HG02678 (cell line): ENCODE measurements at regions not wholly inside any gene's neighbourhood (a gene's known extent, or its start where the extent isn't known, plus 50 kb on each side); places are given as distances from the start of the nearest gene placed in this dataset.
A peak's percentile ranks its signal among the peaks of the same experiment; 100 is the strongest.

Experiments used
- ATAC-seq: cut with Tn5 transposase; IDR thresholded peaks from one replicate; pipeline ENCODE4 v1.9.1; 2021; ENCODE audit warnings: mild to moderate bottlenecking, moderate library complexity; ENCODE audit not compliant: unreplicated experiment

- ATAC-seq, result no peak
These were observed 193.0 kb downstream of the BMP7 start for GRCh38 chr20:57073402-57073801.

GRCh38 chr20:57074386-57074785 is 192.1 kb downstream of the BMP7 start:
- no peak for ATAC-seq

- ATAC-seq, result no peak
These were observed 191.3 kb downstream of the BMP7 start for GRCh38 chr20:57075181-57075580.

DNA sequence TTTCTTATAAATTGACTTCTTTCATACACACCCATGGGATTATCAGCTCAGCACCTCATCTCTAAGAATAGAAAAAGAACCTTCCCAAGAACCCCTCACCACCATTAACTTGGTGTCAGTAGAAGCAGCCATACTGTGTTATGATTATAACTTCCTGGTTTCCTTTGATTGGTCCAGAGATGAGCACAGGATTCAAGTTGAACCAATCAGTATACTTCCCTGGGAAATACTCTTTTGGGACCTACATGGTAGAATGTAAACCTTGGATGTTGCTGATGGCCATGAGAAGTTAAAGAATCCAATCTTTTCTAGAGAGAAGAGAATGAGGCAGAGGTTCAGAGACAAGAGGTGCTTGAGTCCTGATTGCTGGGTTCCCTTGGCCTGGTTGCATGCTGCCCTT is 190.8 kb downstream of the BMP7 start:
- no peak for ATAC-seq

- no peak for ATAC-seq
These were observed 190.2 kb downstream of the BMP7 start for GRCh38 chr20:57076152-57076652.

- ATAC-seq, result no peak
These were observed 189.5 kb downstream of the BMP7 start for GRCh38 chr20:57076951-57077350.

GRCh38 chr20:57078116-57078515 is 188.3 kb downstream of the BMP7 start:
- no peak for ATAC-seq

- ATAC-seq, result no peak
These were observed 187.1 kb downstream of the BMP7 start for GRCh38 chr20:57079031-57080005.

DNA sequence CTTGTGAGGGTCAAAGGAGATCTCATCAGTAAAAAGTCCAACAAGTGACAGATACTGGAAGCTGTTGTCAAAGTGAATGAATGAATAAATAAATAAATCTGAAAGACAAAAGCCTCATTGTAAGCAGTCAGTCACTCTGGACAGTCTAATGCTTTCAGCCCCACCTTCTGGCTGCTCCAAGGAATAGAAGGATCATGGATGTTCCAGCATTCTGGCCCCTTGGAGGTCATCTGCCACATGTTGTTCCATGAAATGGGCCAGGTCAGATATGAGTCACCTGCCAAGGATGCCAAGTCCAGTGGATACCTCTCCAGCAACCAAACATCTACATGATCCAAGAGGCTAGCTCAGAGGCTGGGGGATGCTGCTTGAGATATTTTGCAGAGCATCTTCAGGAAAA is 185.6 kb downstream of the BMP7 start:
- no peak for ATAC-seq

DNA sequence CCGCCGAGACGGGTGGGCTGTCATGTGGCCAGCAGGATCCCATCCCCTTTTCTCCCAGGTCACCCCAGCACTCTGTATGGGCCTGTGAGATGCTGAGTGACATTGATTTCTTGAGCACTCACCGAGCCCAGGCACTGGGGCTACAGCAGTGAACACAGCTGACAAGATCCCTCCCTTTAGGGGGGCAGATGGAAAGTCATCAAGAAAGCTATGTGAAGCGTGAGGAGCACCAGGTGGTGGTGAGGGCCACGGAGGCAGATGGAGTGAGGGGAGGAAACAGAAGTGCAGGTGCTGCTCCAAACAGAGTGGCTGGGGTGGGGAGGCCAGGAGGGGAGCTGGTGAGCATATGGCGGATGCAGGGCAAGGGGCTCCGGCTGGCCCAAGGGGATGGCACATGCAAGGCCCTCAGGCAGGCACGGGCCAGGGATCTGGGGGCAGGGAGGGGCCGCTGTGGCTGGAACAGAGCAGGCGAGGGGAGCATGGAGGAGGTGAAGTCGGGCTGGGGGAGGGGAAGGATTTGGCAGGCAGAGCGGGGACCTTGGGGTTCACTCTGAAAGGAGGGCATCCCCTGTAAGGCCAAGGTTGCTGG is 184.0 kb downstream of the BMP7 start:
- ATAC-seq, result no peak

GRCh38 chr20:57083072-57083471 is 183.4 kb downstream of the BMP7 start:
- no peak for ATAC-seq

DNA sequence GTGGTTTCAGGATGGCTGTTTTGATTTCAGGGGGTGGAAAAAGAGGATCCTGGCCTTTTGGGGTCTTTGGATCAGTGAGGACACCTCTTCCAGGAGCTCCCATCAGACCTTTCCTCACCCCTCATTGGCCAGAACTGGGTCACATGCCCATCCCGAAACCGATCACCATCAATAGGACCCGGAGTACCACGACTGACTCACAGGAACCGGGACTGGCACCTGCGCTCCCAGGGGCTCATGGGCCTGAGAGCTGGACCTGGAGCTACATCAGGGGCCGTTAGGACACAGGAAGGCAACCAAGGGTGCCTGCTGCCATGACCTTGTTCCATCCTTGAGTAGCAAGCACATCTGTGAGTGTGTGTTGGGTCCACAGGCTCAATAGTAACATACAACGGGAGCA is 180.4 kb downstream of the BMP7 start:
- no peak for ATAC-seq

- no peak for ATAC-seq
These were observed 179.3 kb downstream of the BMP7 start for GRCh38 chr20:57087102-57087501.

GRCh38 chr20:57087705-57088104 is 178.7 kb downstream of the BMP7 start:
- ATAC-seq, result no peak

DNA sequence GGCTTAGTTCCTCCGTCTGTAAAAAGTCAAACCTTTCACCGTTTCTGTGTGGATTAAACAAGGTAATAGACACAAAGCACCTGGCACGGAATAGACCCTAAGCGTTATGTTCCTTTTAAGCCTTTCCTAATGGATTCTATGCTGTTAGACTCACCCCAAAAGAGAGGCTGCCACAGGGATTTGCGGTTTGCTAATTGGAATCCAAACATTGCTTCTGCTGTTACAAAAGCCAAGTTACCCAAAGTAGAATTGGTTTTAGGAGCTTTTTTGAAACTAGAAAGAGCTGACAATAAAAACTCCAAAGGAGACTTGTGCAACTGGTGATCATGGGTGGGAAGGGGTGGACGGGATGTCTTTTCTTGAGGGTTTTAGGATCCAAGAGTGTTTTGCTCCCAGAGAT is 178.0 kb downstream of the BMP7 start:
- ATAC-seq, result no peak

GRCh38 chr20:57089699-57090144 is 176.7 kb downstream of the BMP7 start:
- peak; percentile 76 for ATAC-seq

DNA sequence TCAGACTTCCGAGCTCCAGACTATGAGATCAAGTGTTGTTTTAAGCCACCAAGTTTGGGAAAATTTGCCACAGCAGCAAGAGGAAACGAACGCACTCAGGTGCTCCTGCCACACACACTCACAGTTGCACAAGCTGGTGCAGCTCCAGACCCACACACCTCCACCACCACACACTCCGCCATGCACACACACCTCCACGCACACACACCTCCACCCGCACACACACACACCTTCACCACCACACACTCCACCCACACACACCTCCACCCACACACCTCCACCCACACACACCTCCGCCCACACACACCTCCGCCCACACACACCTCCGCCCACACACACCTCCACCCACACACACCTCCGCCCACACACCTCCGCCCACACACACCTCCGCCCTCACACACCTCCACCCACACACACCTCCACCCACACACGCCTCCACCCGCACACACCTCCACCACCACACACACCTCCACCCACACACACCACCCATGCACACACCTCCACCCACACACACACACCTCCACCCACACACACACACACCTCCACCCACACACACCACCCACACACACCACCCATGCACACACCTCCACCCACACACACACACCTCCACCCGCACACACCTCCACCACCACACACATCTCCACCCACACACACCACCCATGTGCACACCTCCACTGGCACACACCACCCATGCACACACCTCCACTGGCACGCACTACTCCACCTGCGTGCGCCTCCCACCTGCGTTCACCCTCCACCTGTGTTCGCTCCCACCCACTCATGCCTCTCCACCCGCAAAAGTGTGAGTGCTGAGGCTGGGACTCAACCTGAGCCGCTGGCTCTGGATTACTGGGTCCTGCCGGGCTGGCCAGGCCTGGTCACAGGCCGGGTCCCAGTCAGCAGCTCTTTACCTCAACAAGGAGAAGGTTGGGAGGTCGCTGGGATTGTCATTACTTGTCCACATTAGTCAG is 175.6 kb downstream of the BMP7 start:
- no peak for ATAC-seq

DNA sequence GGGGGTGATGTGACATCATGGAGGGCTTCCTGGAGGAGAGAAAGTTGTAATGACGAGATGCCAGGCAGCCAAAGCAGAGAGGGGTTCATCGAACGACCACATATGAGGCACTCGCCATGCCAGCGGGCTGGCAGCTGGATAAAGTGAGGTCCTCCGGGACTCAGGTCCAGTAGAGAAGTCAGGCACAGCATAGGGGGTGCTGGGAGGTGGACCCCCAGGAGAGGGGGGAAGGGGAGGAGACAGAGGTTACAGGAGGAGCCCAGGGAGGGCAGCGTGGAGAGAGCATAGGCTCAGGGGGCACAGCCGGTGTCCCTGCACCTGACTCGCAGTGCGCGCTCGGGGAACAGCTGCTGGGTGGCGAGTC is 174.7 kb downstream of the BMP7 start:
- ATAC-seq, result no peak

DNA sequence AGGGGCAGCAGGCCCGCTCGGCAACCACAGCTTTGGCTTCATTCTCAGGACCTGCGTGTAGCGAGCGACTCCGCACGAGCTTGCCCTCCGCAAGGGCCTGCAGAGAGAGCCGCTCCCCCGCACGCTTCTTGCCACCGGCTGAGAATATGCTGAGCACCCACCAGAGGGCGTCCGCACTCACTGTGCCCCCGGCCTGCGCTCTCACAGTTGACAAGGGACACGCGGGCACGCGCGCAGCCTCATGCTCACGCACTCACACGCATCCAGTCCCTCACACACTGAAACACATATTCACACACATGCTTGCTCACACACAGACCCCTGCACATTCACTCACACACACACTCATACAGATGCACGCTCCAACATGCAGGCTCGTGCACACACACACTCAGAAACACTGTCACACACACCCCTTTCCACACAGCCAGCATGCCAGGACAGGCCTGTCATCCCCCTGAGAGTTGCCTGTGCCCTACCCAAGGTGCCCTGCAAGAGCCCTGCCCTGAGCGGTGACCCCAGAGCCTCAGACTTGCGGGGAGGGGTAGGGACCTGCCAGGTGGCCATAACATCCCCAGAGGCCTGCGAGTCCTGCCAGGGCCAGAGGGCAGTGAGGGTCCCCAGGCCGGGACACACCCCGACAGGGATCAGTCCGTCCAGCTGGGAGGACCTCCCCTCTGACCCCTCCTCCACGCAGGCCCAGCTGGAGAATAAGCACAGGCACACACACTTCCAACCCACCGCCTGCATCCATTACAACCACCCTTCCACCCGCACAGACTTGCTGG is 174.1 kb downstream of the BMP7 start:
- ATAC-seq, result no peak

DNA sequence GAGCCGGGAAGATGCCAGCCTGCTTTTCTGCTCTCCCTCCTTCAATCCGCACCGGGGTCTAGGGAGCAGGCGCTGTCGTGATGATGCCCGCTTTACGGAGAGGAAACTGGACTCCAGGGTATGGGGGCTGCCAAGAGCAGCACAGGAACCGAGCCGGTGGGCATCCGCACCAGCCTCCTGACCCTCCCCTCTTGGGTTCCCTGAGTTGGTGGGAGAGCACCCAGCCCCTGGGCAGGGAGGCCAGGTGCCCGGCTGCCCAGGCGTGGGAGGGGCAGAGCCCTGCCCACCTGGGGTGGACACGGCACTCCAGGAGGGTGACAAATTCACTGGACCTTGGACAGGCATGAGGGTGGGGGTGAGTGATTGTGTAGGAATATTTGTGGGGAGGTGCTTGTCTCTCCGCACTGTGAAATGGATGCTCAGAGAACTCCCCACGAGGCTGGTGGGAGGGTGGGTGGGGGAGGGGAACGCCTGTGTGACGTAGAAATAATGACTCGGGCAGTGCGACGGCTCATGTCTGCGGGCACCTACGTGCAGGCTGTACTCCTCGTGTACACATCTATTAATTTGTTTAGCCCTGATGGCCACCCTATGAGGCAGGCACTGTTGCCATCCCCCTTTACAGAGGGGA is 173.4 kb downstream of the BMP7 start:
- ATAC-seq, result no peak
